GM10248 (cell line): ENCODE measurements at regions not wholly inside any gene's neighbourhood (a gene's known extent, or its start where the extent isn't known, plus 50 kb on each side); places are given as distances from the start of the nearest gene placed in this dataset.

Experiments
- CTCF ChIA-PET: fragments of 300-600 bp; sonication (Branson Sonifier 250); formaldehyde crosslinking; extraction: SDS; loops from one replicate; lab custom pipeline; 2021; ENCODE audit warnings: antibody characterized with exemption; lab: Yijun Ruan, JAX
- POLR2A ChIA-PET: fragments of 350-650 bp; sonication (Branson Sonifier 250); formaldehyde crosslinking; extraction: SDS; loops from one replicate; lab custom pipeline; 2020; ENCODE audit warnings: antibody characterized with exemption; lab: Yijun Ruan, JAX
- DNase-seq: peaks from one replicate; pipeline ENCODE4 v3.0.0; 2012; ENCODE audit errors: extremely low spot score
- CTCF ChIP-seq: IDR thresholded peaks from 2 replicates; pipeline ENCODE4 v1.5.1; 2012; ENCODE audit warnings: mild to moderate bottlenecking, low read depth; ENCODE audit errors: extremely low read depth, missing control alignments, control extremely low read depth

GRCh38 chr4:133439830-133440229, 290.7 kb downstream of the PCDH10 start:
- TF ChIP-seq CTCF: no peak
- POLR2A ChIA-PET: no interaction called here
- no peak for DNase-seq
- CTCF ChIA-PET: interaction anchor here (1.1 to 2.5 kb wide), 4 partner anchors 9 to 21 kb away, joined by 3 to 9 read pairs (median 4); no protein-coding TSS in a partner anchor

DNA sequence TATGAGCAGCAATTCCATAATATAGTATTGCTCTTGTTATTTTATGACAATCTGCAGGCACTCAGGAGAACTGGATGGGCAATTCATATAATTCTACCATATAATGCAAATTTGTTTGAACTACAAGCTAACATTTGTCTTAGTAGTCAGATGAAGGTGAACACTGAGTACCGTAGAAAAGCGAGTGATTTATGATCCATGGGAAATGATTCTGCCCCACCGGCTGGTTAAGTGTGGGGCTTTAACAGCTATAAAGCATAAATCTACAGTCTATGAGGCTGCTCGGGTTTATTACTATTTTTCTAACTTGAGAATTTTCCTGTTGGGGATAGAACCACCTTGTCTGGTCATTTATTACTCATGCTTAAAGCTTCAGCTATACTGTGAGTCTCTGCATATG, 275.5 kb downstream of the PCDH10 start:
- TF ChIP-seq CTCF: no peak
- POLR2A ChIA-PET: no interaction called here
- CTCF ChIA-PET: interaction anchor here (1.1 to 1.2 kb wide), 2 partner anchors 12 to 13 kb away, joined by 4 to 5 read pairs; no protein-coding TSS in a partner anchor
- no peak for DNase-seq

DNA sequence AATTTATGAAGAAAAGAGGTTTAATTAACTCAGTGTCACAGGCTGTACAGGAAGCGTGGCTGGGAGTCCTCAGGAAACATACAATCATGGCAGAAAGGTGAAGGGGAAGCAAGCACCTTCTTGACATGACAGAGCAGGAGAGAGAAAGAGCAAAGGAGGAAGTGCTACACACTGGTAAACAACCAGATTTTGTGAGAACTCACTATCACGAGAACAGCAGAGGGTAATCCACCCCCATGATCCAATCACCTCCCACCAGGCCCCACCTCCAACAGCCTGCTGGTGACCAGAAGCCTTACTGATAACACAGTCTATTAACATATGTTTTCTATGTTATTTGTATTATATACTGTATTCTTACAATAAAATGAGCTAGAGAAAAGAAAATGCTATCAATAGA, 254.8 kb downstream of the PCDH10 start:
- POLR2A ChIA-PET: no interaction called here
- CTCF ChIA-PET: no interaction called here
- TF ChIP-seq CTCF: no peak
- DNase-seq: no peak

DNA sequence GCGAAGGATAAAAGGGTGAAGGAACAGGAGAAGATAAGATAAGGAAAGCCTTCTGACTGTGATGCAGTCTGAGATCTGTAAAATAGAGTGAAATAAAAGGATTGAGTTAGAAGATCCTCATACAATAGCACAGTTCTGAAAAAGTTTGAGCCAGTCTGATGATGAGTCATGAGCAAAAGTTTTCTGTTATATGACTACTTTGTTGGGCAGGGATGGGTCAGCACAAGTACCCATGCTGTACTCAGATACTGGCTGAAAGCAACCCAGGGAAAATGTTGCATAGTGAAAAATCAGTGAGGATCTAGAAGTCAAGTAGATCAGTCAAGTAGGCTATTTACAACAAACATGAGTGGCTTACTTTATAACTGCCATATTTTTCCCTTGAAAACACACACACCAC, 253.5 kb downstream of the PCDH10 start:
- DNase-seq: no peak
- no peak for TF ChIP-seq CTCF
- CTCF ChIA-PET: no interaction called here
- POLR2A ChIA-PET: no interaction called here

GRCh38 chr4:133394971-133395627, 246.0 kb downstream of the PCDH10 start:
- ChIA-PET CTCF (no interaction called here), POLR2A (no interaction called here)
- DNase-seq: no peak
- no peak for TF ChIP-seq CTCF

DNA sequence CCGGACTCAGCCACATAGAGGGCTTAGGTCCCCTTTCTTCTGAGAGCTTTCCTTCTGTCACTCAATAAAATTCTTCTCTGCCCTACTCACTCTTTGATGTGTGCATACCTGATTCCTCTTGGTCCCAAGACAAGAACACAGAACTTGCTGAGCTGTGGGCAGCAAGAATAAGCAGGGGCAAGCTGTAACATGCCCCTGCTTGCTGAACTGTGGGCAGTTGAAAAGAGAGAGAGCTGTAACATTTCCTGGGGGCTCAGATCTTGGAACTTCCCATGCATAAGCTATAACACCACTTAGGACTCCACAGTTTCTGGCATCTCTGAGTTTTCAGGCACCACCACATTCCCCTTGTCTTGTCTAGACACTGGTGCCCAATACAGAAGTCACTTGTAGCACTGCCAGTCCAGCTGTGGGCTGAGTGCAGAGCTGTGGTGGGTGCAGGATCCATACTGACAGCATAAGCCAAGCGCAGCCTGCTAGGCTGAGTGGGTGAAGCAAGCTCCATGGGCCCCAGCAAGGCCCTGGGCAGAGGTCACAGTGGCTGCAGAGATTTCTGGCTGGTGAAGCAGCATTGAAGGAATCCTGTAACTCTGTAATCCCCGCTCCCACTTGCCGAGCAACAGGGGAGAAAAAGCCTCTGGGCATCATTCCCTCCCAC, 241.2 kb downstream of the PCDH10 start:
- POLR2A ChIA-PET: no interaction called here
- no peak for DNase-seq
- CTCF ChIA-PET: interaction anchor here (1.0 kb wide), 1 partner anchor 27 kb away, joined by 3 read pairs; no protein-coding TSS in a partner anchor
- no peak for TF ChIP-seq CTCF
